HG02763 (cell line): ENCODE measurements at regions not wholly inside any gene's neighbourhood (a gene's known extent, or its start where the extent isn't known, plus 50 kb on each side); places are given as distances from the start of the nearest gene placed in this dataset.

Experiments
- ATAC-seq: cut with Tn5 transposase; IDR thresholded peaks from one replicate; pipeline ENCODE4 v1.9.1; 2021; ENCODE audit warnings: mild to moderate bottlenecking, moderate library complexity; ENCODE audit not compliant: unreplicated experiment

- ATAC-seq = no peak
Measured at GRCh38 chr9:16193066-16193465, 640.2 kb downstream of the CCDC171 start.

- no peak for ATAC-seq
Measured at GRCh38 chr9:16196206-16196605, 643.4 kb downstream of the CCDC171 start.

GRCh38 chr9:16197578-16198370 is 644.9 kb downstream of the CCDC171 start:
- ATAC-seq = no peak

- ATAC-seq = no peak
Measured at GRCh38 chr9:16198996-16199395, 646.2 kb downstream of the CCDC171 start.

GRCh38 chr9:16202221-16202620 is 649.4 kb downstream of the CCDC171 start:
- no peak for ATAC-seq

GRCh38 chr9:16202914-16203728 is 650.3 kb downstream of the CCDC171 start:
- ATAC-seq = no peak

- ATAC-seq = no peak
Measured at GRCh38 chr9:16203729-16204573, 651.1 kb downstream of the CCDC171 start.

- ATAC-seq = no peak
Measured at GRCh38 chr9:16205455-16205854, 652.6 kb downstream of the CCDC171 start.

- no peak for ATAC-seq
Measured at GRCh38 chr9:16206518-16206917, 653.7 kb downstream of the CCDC171 start.

- ATAC-seq = no peak
Measured at GRCh38 chr9:16207161-16207560, 654.3 kb downstream of the CCDC171 start.

- no peak for ATAC-seq
Measured at GRCh38 chr9:16210440-16210839, 657.6 kb downstream of the CCDC171 start.

- no peak for ATAC-seq
Measured at GRCh38 chr9:16211946-16212345, 658.5 kb downstream of the BNC2 start.

GRCh38 chr9:16213781-16214515 is 656.5 kb downstream of the BNC2 start:
- no peak for ATAC-seq

GRCh38 chr9:16214677-16215352 is 655.7 kb downstream of the BNC2 start:
- ATAC-seq = no peak

GRCh38 chr9:16215353-16215680 is 655.2 kb downstream of the BNC2 start:
- ATAC-seq = no peak

GRCh38 chr9:16217943-16218701 is 652.3 kb downstream of the BNC2 start:
- ATAC-seq = no peak

GRCh38 chr9:16221366-16221765 is 649.1 kb downstream of the BNC2 start:
- ATAC-seq = no peak

GRCh38 chr9:16221822-16222547 is 648.5 kb downstream of the BNC2 start:
- ATAC-seq = no peak
